ENCODE measurements at regions not wholly inside any gene's neighbourhood (a gene's known extent, or its start where the extent isn't known, plus 50 kb on each side); places are given as distances from the start of the nearest gene placed in this dataset.

GRCh38 chr3:83706669-83707068 is 1252.1 kb upstream of the CADM2 start:
- ATAC-seq (no peak), DNase-seq (no peak)
- intact Hi-C loops (cut with DNase I), result no loop called here

GRCh38 chr3:83715307-83715706 is 1243.5 kb upstream of the CADM2 start:
- intact Hi-C loops (cut with DNase I), result no loop called here
- ATAC-seq (no peak), DNase-seq (no peak)

GRCh38 chr3:83729576-83729975 is 1229.2 kb upstream of the CADM2 start:
- intact Hi-C loops (cut with DNase I), result no loop called here
- no peak for ATAC-seq

DNA sequence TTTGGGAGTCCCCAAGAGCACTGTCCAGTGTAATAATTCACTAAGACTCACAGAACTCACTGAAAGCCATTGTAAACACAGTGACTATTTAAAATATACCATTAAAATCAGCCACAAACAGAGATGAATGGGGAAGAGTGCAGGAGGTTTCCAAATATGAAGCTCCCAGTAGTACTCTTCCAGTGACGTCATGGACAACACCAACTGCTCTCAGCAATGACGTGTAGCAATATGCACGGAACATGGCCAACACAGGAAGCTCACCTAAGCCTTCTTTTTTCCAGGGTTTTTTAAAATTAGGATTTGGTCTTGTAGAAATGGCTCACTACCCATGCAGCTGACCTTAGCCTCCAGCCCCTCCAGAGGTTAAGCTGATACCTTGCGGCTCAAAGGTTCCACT is 1224.1 kb upstream of the CADM2 start:
- intact Hi-C loops (cut with DNase I), result no loop called here
- no peak for DNase-seq
- no peak for ATAC-seq

More at GRCh38 chr3:83729576-83729975, 1229.2 kb upstream of the CADM2 start:
- DNase-seq, result no peak

GRCh38 chr3:83738202-83738601 is 1220.6 kb upstream of the CADM2 start:
- ATAC-seq (no peak), DNase-seq (no peak)
- intact Hi-C loops (cut with DNase I), result no loop called here

GRCh38 chr3:83740504-83740903 is 1218.3 kb upstream of the CADM2 start:
- ATAC-seq, result peak in 1 of 2 donors; percentile 38
- intact Hi-C loops (cut with DNase I), result no loop called here

DNA sequence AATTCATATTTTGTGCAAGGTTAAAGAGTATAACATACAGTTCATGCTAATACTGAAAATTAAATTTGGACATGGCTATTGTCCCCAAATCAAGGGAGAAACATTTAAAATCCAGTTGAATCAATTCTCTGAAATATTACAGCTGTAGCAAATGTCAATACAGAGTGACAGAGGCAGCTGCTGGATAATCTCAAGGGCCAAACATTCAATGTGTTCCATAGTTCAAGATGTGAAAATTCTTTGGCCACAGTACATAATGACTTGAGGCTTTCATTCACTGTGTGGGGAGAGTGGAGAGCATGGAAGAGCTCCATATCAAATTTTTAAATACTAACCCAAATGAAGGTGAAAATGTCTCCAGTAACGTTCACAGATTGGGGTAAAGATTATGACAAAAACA is 1192.8 kb upstream of the CADM2 start:
- ATAC-seq, result no peak
- intact Hi-C loops (cut with DNase I), result no loop called here
- DNase-seq, result no peak

More at GRCh38 chr3:83740504-83740903, 1218.3 kb upstream of the CADM2 start:
- no peak for DNase-seq

DNA sequence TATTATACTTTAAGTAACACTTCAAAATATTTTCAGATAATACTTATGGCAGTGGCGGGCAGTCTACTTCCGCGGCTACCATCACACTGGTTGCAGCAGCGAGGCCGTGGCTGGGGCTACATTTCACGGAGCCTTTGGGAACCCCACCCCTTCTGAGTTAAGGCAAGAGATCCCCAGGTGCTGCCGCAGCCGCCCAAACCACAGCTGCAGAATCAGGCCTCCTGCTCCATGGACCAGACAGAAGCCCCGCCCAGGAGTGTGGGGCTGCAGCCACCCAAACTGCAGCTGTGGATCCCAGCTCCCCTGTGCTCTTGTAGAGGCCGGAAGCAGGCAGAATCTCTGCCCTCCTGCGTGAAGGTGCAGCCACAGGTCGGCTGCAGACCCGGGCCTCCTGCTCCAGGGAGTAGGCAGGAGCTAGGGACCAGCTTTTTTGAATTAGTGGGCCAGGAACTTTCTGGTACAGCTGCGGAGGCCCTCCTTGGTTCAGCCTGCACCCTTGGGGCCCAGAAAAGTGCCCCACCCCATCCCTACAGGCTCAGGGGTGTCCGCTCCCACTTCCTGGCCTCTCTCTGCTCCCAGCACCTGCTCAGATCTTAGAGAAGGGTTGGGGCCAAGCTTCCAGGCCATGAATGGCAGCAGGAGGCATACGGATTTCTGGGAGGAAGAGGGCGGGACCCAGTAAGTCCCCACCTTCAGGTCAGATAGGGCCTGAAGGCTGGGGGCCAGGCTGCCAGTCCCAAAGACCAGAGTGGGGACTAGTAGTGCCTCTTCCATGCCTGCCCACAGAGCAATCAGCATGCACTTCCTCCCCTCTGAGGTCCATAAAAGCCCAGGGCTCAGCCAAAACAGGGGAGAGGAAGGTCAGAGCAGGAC is 1188.8 kb upstream of the CADM2 start:
- ATAC-seq, result no peak
- intact Hi-C loops (cut with DNase I), result no loop called here
- no peak for DNase-seq

DNA sequence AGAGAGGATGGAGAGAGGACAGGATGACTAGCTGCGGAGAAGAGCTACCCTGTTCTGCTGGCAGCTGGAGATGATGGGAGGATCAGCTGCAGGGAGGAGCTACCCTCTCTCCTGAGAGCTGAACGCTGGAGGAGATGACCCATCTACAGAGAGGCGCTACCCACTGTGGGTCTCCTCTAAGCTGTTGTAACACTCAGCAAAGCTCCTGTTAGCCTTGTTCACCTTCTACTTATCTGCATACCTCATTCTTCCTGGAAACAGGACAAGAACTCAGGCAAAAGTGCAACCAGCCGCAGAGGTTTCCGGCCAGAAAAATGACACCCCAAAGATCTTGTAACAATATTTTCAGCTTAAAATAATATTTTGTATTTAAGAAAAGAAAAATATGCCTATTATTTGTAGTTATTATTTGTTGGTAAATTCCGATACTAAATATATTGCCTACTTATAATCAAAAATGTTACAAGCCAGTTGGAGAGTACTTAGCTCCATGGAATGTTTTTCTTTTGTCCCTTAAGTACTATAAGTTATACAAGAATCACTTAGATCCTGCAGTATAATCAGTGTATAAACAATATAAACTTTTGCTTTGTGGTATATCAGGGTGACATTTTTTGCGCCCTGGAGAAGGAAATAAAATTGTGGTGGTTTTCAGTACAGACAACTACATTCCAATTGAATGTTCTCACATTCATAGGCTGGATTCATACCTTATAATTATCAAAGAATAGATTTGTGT is 1188.0 kb upstream of the CADM2 start:
- intact Hi-C loops (cut with DNase I), result no loop called here
- DNase-seq (no peak), ATAC-seq (no peak)

GRCh38 chr3:83802801-83803200 is 1156.0 kb upstream of the CADM2 start:
- no peak for DNase-seq
- ATAC-seq, result no peak
- intact Hi-C loops (cut with DNase I), result no loop called here

- DNase-seq (no peak), ATAC-seq (no peak)
- intact Hi-C loops (cut with DNase I), result no loop called here
Measured at GRCh38 chr3:83807511-83807910, 1151.3 kb upstream of the CADM2 start.

GRCh38 chr3:83813176-83813575 is 1145.6 kb upstream of the CADM2 start:
- no peak for DNase-seq
- intact Hi-C loops (cut with DNase I), result no loop called here
- ATAC-seq, result no peak

DNA sequence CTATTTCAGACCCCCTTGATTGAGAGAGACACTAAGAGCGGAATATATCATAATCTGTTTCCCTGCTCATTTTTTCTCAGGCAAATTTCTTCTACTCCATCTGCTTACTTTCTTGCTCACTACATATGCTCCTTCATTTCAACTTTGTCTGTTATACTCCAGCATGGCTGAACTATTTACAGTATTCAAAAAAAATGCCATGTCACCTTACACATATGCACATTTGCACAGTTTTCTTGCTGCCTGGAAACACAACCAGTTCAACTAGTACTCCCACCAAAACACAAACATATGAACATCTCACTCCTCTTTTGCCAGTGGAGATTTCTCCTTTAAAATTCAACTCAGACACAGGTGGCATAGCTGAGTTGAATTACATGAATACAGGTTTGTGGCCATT is 1142.1 kb upstream of the CADM2 start:
- DNase-seq (no peak), ATAC-seq (no peak)
- intact Hi-C loops (cut with DNase I), result no loop called here

DNA sequence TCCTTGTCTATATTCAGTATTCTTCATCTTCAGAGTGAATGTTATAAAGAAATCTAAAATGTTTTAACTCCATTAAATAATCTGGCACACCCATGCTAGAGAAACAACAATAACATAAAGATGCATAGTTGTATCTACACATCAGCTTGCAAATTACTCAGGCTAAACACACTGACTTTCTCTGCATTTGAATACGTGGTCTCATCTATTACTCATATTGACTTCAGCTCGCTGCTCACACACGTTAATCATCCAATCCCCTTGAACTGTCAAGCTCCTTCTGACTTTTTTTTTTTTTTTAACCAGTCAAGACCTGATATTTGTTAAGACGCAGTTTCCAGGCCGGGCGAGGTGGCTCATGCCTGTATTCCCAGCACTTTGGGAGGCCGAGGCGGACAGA is 1137.3 kb upstream of the CADM2 start:
- ATAC-seq, result no peak
- intact Hi-C loops (cut with DNase I), result no loop called here
- DNase-seq, result no peak

DNA sequence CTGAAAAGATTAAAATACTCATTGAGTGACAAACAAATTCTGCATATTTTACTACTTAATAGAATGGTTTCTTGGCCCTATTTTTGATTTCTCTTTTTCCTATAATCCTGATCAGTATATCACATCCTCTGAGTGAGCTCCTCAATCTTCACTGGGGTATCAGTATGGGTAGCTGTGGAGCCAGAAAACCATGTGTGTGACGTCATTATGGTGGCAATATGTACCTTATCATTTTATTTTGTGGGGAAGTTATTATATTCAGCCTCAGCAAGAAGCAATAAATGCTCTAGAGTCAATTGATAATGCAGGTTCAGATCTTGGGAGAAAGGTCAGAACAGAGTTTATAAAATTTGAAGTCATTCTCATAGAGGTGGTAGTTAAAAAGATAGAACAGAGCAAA is 1135.7 kb upstream of the CADM2 start:
- no peak for DNase-seq
- intact Hi-C loops (cut with DNase I), result no loop called here
- ATAC-seq, result no peak

DNA sequence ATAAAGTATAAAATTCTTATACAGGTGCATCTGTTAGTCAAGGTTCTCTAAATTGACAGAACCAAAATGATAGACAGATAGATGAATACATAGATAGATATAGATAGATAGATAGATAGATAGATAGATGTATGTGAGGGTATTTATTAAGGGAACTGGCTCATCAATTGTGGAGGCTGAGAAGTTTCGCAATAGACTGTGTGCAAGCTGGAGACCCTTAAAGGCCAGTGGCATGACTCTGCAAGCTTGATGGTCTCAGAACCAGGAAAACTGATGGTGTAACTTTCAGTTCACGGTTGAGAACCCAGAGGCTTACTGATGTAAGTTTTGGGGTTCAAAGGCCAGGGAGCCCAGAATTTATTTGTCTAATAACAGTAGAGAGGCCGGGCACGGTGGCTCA is 1123.7 kb upstream of the CADM2 start:
- ATAC-seq (no peak), DNase-seq (no peak)
- intact Hi-C loops (cut with DNase I), result no loop called here

- intact Hi-C loops (cut with DNase I), result no loop called here
- ATAC-seq, result no peak
- no peak for DNase-seq
Measured at GRCh38 chr3:83842511-83842910, 1116.3 kb upstream of the CADM2 start.

DNA sequence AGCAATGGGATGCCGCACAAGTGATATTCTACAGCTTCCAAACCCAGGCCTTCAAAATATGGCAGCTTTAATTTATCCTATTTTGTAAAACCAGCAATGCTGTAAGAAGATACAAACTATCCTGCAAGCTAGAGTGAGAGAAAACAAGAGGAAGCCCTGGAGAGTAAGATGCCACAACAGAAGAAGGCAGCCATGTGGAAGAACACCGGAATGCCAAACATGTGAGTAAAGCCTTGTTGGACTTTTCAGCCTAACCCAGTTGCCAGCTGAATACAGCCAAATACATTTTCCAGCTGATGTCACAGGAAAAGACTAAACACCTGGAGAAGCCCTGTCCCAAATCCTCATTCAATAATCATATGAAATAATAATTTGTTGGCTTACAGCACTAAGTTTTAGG is 1115.1 kb upstream of the CADM2 start:
- no peak for DNase-seq
- intact Hi-C loops (cut with DNase I), result no loop called here
- ATAC-seq, result no peak

- intact Hi-C loops (cut with DNase I), result no loop called here
- ATAC-seq (no peak), DNase-seq (no peak)
Measured at GRCh38 chr3:83849106-83849730, 1109.6 kb upstream of the CADM2 start.

DNA sequence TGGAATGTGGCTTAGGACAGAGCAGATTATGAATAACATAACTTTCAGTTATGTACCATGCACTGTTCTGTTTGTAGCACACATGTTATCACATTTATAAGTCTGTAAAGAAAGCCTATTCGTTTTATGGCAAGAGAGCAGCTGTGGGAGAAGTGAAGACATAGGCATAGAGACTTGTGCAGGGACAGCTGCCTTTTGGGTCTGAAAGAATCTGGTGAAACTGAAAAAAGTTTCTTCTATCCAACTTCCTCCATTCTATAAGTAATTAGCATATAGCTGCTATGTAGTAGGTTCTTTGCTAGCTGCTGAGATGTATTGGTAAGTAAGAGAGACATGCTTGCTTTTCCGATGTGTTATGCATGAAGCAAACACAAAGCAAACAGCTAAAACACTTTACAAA is 1095.4 kb upstream of the CADM2 start:
- DNase-seq, result no peak
- intact Hi-C loops (cut with DNase I), result no loop called here
- no peak for ATAC-seq
